H1 (cell line): ENCODE measurements at regions not wholly inside any gene's neighbourhood (a gene's known extent, or its start where the extent isn't known, plus 50 kb on each side); places are given as distances from the start of the nearest gene placed in this dataset.
A peak's percentile ranks its signal among the peaks of the same experiment; 100 is the strongest.

Experiments used
- CTCF ChIA-PET: fragments of 300-600 bp; sonication (Branson Sonifier 250); formaldehyde crosslinking; loops from one replicate; lab custom pipeline; 2021; ENCODE audit not compliant: partially characterized antibody; lab: Charles Lee
- POLR2A ChIA-PET: fragments of 300-600 bp; sonication (Branson Sonifier 250); formaldehyde crosslinking; loops from one replicate; lab custom pipeline; 2021; ENCODE audit warnings: inconsistent platforms; ENCODE audit not compliant: partially characterized antibody; lab: Charles Lee
- DNase-seq, 2 experiments: peaks; one replicate each; pipeline versions ENCODE4 v3.0.0 to v3.0.0-alpha.2; 2010 to 2022; ENCODE audit warnings: low spot score in 2 of 2, low read depth in 1 of 2, mixed read lengths in 1 of 2
- FAIRE-seq: peaks from 2 replicates; lab custom pipeline; 2011; peaks lifted over from hg19 to GRCh38; lab: Jason Lieb, UNC
- H2AFZ ChIP-seq: 2 replicates; pipeline ENCODE4 v1.8.1; 2012; ENCODE audit warnings: low read length, inconsistent platforms
- H2AK5ac ChIP-seq: 2 replicates; pipeline ENCODE4 v1.6.1; 2013; ENCODE audit warnings: low read depth, low read length
- H2BK120ac ChIP-seq: replicated peaks from 2 replicates; pipeline ENCODE3; 2013; ENCODE audit warnings: low read depth, low read length, inconsistent platforms
- H2BK12ac ChIP-seq: 2 replicates; pipeline ENCODE4 v1.6.1; 2013; ENCODE audit warnings: low read depth, low read length
- H2BK15ac ChIP-seq: 2 replicates; pipeline ENCODE4 v1.6.1; 2013; ENCODE audit warnings: low read length
- H2BK20ac ChIP-seq: 2 replicates; pipeline ENCODE4 v1.6.1; 2013; ENCODE audit warnings: low read length
- H2BK5ac ChIP-seq: 2 replicates; pipeline ENCODE4 v1.6.1; 2013; ENCODE audit warnings: low read depth, low read length
- H3K14ac ChIP-seq: 2 replicates; pipeline ENCODE4 v1.6.1; 2013; ENCODE audit warnings: inconsistent platforms; ENCODE audit not compliant: insufficient read length
- H3K18ac ChIP-seq: 2 replicates; pipeline ENCODE4 v1.6.1; 2013; ENCODE audit warnings: low read length; ENCODE audit errors: extremely low read depth
- H3K23ac ChIP-seq: 2 replicates; pipeline ENCODE4 v1.6.1; 2013; ENCODE audit warnings: inconsistent platforms; ENCODE audit not compliant: insufficient read length
- H3K23me2 ChIP-seq: 2 replicates; pipeline ENCODE4 v1.6.1; 2013; ENCODE audit warnings: low read depth, low read length
- H3K27ac ChIP-seq: 2 replicates; pipeline ENCODE4 v1.6.1; 2011; ENCODE audit warnings: low read depth, low read length, inconsistent platforms
- H3K27me3 ChIP-seq, 4 experiments: replicated peaks in 1 of 4; 1 replicate in 1 of 4; 2 replicates in 3 of 4; pipeline versions ENCODE4 v1.6.1 to v1.8.1; 2011 to 2013; ENCODE audit warnings: low read length in 3 of 4, mild to moderate bottlenecking in 3 of 4, inconsistent platforms in 2 of 4, mixed read lengths in 2 of 4, moderate library complexity in 1 of 4; ENCODE audit not compliant: control insufficient read depth in 3 of 4, insufficient read depth in 3 of 4; ENCODE audit errors: extremely low read depth in 1 of 4
- H3K36me3 ChIP-seq, 4 experiments: 2 replicates each; pipeline versions ENCODE4 v1.6.1 to v1.8.1; 2011 to 2013; ENCODE audit warnings: mild to moderate bottlenecking in 4 of 4, low read length in 3 of 4, moderate library complexity in 2 of 4, control low read depth in 1 of 4, inconsistent platforms in 1 of 4; ENCODE audit not compliant: insufficient read depth in 4 of 4, control insufficient read depth in 2 of 4
- H3K4ac ChIP-seq: replicated peaks from 2 replicates; pipeline ENCODE3; 2013; ENCODE audit warnings: low read length, low read depth, mixed read lengths, inconsistent platforms; ENCODE audit not compliant: insufficient read length
- H3K4me1 ChIP-seq, 4 experiments: replicated peaks in 1 of 4; 1 replicate in 1 of 4; 2 replicates in 3 of 4; pipeline versions ENCODE4 v1.6.1 to v1.8.1; 2011 to 2013; ENCODE audit warnings: low read length in 3 of 4, inconsistent platforms in 2 of 4, mixed read lengths in 1 of 4; ENCODE audit not compliant: insufficient read depth in 4 of 4, control insufficient read depth in 3 of 4
- H3K4me2 ChIP-seq, 2 experiments: 2 replicates each; pipeline versions ENCODE4 v1.6.1 to v1.8.1; 2011 to 2013; ENCODE audit warnings: low read depth in 2 of 2, low read length in 2 of 2, control low read depth in 1 of 2, inconsistent platforms in 1 of 2, mild to moderate bottlenecking in 1 of 2; ENCODE audit not compliant: insufficient read depth in 1 of 2
- H3K4me3 ChIP-seq, 4 experiments: fragments of 200-600, 300-600 bp in 1 of 4; sonication (generic), shearing (Covaris generic), sonication (Bioruptor Twin) in 1 of 4; 2 replicates each; pipeline versions ENCODE4 v1.5.1 to v1.8.1; 2011 to 2016; ENCODE audit warnings: low read length in 4 of 4, low read depth in 3 of 4, control low read depth in 2 of 4, inconsistent platforms in 2 of 4, mild to moderate bottlenecking in 2 of 4, mixed read lengths in 1 of 4, moderate library complexity in 1 of 4; ENCODE audit not compliant: insufficient read depth in 2 of 4; ENCODE audit errors: extremely low read depth in 1 of 4
- H3K56ac ChIP-seq: replicated peaks from 2 replicates; pipeline ENCODE3; 2013; ENCODE audit warnings: low read depth, mild to moderate bottlenecking, mixed read lengths, low read length, inconsistent platforms; ENCODE audit not compliant: insufficient read length
- H3K79me1 ChIP-seq: 2 replicates; pipeline ENCODE4 v1.6.1; 2013; ENCODE audit warnings: low read depth, low read length, control low read depth
- H3K79me2 ChIP-seq, 2 experiments: 2 replicates each; pipeline versions ENCODE4 v1.6.1 to v1.8.1; 2012 to 2013; ENCODE audit warnings: low read length in 2 of 2, mild to moderate bottlenecking in 2 of 2, inconsistent platforms in 1 of 2; ENCODE audit not compliant: insufficient read depth in 2 of 2, control insufficient read depth in 1 of 2
- H3K9ac ChIP-seq, 4 experiments: replicated peaks in 1 of 4; 1 replicate in 1 of 4; 2 replicates in 3 of 4; pipeline versions ENCODE4 v1.6.1 to v1.8.1; 2011 to 2013; ENCODE audit warnings: low read depth in 3 of 4, low read length in 3 of 4, control low read depth in 2 of 4, mild to moderate bottlenecking in 2 of 4, moderate library complexity in 2 of 4, inconsistent platforms in 1 of 4; ENCODE audit errors: extremely low read depth in 1 of 4
- H3K9me3 ChIP-seq, 2 experiments: 2 replicates each; pipeline versions ENCODE4 v1.6.1 to v1.8.1; 2012 to 2013; ENCODE audit warnings: mild to moderate bottlenecking in 2 of 2, moderate library complexity in 2 of 2, control low read depth in 1 of 2, inconsistent platforms in 1 of 2, low read depth in 1 of 2, low read length in 1 of 2, mixed read lengths in 1 of 2; ENCODE audit not compliant: insufficient read depth in 2 of 2
- H4K20me1 ChIP-seq, 2 experiments: replicated peaks in 1 of 2; 2 replicates each; pipeline versions ENCODE3 to v1.8.1; 2011 to 2013; ENCODE audit warnings: inconsistent platforms in 2 of 2, low read length in 2 of 2, mild to moderate bottlenecking in 1 of 2; ENCODE audit not compliant: insufficient read depth in 2 of 2, control insufficient read depth in 1 of 2
- H4K5ac ChIP-seq: 2 replicates; pipeline ENCODE4 v1.6.1; 2013; ENCODE audit warnings: low read length, low read depth, mixed read lengths, inconsistent platforms; ENCODE audit not compliant: insufficient read length
- H4K8ac ChIP-seq: 2 replicates; pipeline ENCODE4 v1.8.0; 2013; ENCODE audit warnings: mild to moderate bottlenecking, moderate library complexity, low read length, inconsistent platforms; ENCODE audit not compliant: insufficient read depth; ENCODE audit errors: extremely low read depth
- H4K91ac ChIP-seq: replicated peaks from 2 replicates; pipeline ENCODE3; 2013; ENCODE audit warnings: low read length, mixed read lengths, inconsistent platforms; ENCODE audit not compliant: insufficient read length
- TEAD4 ChIP-seq: IDR thresholded peaks from 2 replicates; pipeline ENCODE4 v1.6.1; 2012; ENCODE audit warnings: low read depth, low read length, inconsistent platforms, mixed read lengths
- WGBS, 2 experiments: shearing (Covaris generic) in 1 of 2; methylation state at CpG; one replicate each; pipeline versions ENCODE4 v1.1.6 to v1.1.7; 2013 to 2015; ENCODE audit warnings: low lambda C conversion rate in 2 of 2, mixed read lengths in 2 of 2, inconsistent platforms in 1 of 2, low coverage in 1 of 2, missing lambda C conversion rate in 1 of 2; ENCODE audit not compliant: insufficient replicate concordance in 2 of 2, insufficient coverage in 1 of 2, insufficient read length in 1 of 2; ENCODE audit errors: extremely low coverage in 1 of 2, missing lambda C conversion rate in 1 of 2; 5-methylcytosine and 5-hydroxymethylcytosine counted together

GRCh38 chr12:78406213-78406612, 458.4 kb upstream of the SYT1 start:
- no peak overlapping the region for H3K4me2 ChIP-seq
- H3K56ac ChIP-seq = no peak overlapping the region
- H3K79me1 ChIP-seq = no peaks in the 10 kb centered on the region
- DNase-seq (no peak), FAIRE-seq (peak; percentile 39)
- H3K23ac ChIP-seq = no peak overlapping the region
- H2BK20ac ChIP-seq = no peak overlapping the region
- no peaks in the 10 kb centered on the region for H3K27me3 ChIP-seq
- H3K4me1 ChIP-seq = peaks cover 2 to 18% (median 4%) of the 10 kb centered on the region in 4 experiments; a peak in 5 of 7 replicates
- H2AK5ac ChIP-seq = no peak overlapping the region
- H2AFZ ChIP-seq = no peak overlapping the region
- H3K79me2 ChIP-seq = no peaks in the 10 kb centered on the region
- H3K36me3 ChIP-seq = no peaks in the 10 kb centered on the region
- H3K23me2 ChIP-seq = no peaks in the 10 kb centered on the region
- no peak overlapping the region for H4K5ac ChIP-seq
- no peak overlapping the region for H2BK120ac ChIP-seq
- no peak overlapping the region for H3K14ac ChIP-seq
- H4K20me1 ChIP-seq = no peaks in the 10 kb centered on the region
- H2BK15ac ChIP-seq = no peak overlapping the region
- H2BK12ac ChIP-seq = no peak overlapping the region
- H2BK5ac ChIP-seq = no peak overlapping the region
- CTCF ChIA-PET = interaction anchor here (0.6 to 1.8 kb wide), 4 partner anchors 10 to 520 kb away, joined by 3 to 6 read pairs (median 4); no protein-coding TSS in a partner anchor
- no peak overlapping the region for H3K4me3 ChIP-seq
- no peaks in the 10 kb centered on the region for H3K9me3 ChIP-seq
- H3K9ac ChIP-seq = no peak overlapping the region
- H3K4ac ChIP-seq = no peak overlapping the region
- POLR2A ChIA-PET = no interaction called here
- 86% methylated on average over 2 of the region's 2 CpGs; no CpG with 5 or more reads in 1 of the 2 experiments for WGBS, 2 experiments
- no peak overlapping the region for H3K27ac ChIP-seq
- H4K8ac ChIP-seq = no peak overlapping the region
- no peak overlapping the region for H4K91ac ChIP-seq
- no peak overlapping the region for H3K18ac ChIP-seq
- TF ChIP-seq TEAD4 = no peak
